ENCODE measurements at regions not wholly inside any gene's neighbourhood (a gene's known extent, or its start where the extent isn't known, plus 50 kb on each side); places are given as distances from the start of the nearest gene placed in this dataset.
A peak's percentile ranks its signal among the peaks of the same experiment; 100 is the strongest.

DNA sequence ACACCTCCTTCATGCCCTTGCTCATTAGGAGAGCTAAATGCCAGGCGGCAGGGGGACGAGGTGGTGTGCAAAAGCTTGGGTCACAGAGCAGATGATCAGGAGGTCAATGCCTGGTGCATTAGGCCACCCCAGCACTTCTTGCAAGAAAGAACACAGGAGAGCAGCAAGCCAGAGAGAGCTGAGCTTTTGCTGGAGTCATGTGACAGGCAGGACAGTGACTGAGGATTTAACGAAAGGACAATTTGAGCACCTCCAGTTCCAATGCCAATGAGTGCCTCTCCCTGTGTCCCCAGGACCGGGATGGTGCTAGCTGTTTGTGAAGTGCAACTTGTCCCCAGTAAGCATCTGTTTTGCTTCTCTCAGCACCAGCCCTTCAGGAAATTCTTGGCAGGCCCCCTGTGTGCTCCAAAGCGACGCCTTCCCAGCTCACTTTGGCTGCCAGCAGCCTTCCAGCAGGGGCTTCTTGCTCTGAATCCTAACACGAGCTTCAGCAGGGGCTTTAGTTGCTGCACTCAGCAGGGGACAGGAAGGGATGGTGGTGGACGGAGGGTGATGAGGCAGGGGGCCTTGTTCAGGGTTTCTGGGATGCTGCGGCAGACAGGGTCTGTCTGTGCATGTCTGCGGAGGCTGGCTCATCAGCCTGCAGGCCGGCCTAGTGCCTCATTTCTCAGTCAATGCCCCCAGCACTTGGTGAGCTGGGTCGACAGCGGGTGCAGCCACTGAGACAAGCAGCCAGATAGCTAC, 368.1 kb downstream of the RPS24 start:
- DNase-seq: no peak

DNA sequence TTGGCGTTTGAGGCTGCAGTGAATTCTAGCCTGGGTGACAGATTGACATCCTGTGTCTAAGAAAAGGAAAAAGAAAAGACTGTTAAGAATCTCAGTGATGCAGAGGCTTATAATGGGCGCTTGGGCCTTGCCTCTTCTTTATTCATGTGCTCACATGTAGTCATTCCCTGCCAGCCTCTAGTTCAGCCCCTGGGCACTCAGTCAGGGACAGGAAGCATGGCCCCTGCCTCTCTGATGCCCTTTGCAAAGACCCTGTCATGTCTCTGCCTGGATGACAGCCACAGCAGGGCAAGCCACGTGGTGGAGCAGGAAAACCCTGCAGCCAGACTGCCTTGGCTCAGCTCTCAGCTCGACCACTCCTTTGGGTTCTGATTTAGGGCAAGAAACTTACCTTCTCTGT, 368.9 kb downstream of the RPS24 start:
- DNase-seq: no peak

DNA sequence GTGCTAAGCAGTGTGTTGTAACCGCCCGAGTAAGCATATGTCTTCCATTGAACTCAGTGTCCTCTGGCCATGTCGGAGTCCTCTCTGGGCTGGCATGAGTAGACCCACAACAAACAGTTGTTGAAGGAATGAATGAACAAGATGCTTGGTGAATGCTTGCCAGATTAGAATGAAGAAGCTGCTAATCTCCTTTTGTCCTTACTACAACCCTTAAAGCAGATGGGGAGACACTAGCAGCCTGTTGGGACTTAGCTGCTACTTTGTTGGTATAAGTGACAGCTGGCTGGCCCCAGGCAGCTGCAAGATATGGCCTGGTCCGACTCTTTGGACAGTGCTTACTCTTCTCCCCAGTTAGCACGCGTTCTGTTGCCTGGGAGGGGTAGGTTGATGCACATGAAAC, 370.1 kb downstream of the RPS24 start:
- no peak for DNase-seq

DNA sequence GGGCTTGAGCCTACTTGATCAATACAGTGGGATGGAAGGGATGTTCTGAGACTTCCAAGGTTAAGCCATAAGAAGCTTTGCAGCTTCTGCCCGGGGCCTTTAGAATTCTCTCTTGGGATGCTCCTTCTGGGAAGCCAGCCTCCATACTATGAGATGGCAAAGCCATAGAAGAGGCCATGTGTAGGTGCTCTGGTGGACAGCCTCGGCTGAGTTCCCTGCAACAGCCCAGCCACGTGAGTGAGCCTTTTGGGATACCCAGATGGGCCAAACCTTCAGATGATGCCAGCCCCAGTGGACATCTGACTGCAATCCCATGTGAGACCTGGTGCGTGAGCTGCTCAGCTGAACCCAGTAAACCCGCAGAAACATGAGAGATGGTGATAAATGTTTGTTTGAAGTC, 370.6 kb downstream of the RPS24 start:
- no peak for DNase-seq

DNA sequence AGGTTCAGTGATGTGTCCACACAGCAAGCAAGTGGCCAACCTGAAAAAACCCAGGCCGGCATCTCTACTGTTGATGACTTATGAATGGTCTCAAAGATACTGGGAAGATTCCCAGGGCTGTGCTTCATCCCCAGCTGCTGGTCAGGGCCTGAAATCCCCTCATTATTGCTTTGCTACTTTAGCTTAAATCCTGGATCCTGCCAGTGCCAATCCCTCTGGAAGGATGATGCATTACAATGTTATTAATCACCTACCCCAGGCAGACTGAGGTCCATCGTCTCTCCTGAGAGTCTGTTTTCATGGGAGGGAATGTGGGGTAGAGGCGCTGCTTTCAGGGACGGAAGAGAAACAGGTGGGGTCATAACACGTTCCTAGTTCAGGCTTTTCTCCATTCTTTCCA, 371.6 kb downstream of the RPS24 start:
- no peak for DNase-seq

DNA sequence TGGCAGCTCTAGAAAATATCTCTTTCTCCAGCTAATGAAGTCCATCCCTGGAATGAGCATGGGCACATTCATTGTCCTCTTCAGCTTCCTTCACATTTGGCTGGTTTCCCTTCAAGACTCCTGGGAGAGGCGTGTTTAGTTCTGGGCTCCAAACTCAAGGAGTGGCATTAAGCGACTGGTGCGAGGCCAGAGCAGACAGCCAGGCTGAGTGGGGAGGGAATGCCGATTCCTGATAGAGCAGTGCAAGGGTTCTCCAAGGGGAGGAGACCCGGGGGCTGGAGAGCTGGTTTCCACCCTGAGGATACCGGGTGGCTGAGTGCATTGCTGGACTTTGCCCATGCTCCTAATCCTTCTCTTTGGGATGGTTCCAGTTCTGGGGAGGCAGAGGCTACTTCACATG, 372.1 kb downstream of the RPS24 start:
- DNase-seq: no peak

DNA sequence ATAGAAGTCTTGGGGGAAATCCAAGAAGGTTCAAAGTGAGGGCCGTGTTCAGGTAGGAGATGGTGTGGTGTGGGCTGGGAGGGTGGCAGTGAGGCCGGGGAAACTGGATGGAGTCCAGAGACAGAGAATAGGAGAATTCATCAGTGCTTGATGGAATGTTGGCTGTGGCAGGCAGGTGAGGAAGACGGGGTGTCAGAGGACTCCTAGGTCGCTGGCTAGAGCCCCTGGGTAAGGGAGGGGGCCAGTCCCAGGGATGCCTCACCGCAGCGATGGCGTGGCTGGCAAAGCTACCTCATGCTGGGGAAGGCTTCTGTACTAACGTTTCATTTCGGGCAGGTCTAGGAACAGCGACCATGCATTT, 373.0 kb downstream of the RPS24 start:
- DNase-seq: no peak

DNA sequence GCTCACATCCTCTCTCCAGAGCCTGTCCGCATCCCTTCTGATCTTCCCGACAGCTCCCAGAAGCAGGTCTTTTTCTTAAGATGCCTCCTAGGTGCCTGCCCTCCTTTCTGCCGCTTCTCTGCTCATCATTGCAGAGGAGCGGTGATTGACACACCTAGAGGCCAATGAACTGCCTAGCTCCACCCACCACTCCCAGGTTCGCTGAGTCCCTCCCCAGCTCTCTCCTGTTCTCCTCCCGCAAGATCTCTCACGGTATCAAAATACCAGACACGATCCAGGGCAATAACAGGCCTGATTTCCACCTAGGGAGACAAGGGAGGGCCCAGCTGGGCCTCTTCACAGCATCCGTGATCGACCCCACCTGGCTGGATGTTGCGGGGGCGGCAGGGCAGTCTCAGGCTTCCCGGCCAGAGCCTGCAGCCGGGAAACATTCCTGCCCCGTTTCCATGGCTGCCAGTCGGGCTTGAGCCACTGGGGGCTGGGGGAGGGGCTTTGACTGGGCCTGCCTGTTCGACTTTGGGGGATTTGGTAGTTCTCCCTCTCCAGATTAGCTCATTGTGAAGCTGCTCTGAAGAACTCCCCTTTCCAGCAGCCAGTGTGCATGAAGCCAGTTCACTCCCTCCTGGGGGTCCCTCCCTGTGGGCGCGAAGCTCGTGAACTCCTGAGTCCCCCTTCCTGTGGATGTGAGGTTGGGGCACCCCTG, 373.5 kb downstream of the RPS24 start:
- DNase-seq: peak; percentile 60

DNA sequence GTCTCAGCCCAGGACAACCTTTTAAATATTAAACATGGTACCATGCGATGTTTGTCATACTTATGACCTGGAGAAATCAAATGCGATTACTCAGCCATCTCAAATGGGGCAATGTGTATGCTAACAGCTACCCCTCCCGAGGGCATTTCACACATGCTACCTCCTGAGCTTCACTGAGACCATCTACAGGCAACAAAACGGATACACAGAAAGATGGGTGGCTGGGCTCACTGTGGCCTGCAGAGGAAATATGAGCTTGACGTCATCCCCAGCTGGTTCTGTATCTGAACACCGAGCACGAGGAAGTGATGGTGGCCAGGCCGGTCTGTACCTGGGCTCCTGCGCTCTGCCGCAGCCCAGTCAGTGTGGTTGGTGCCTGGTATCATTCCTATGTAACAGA, 374.3 kb downstream of the RPS24 start:
- DNase-seq: no peak

DNA sequence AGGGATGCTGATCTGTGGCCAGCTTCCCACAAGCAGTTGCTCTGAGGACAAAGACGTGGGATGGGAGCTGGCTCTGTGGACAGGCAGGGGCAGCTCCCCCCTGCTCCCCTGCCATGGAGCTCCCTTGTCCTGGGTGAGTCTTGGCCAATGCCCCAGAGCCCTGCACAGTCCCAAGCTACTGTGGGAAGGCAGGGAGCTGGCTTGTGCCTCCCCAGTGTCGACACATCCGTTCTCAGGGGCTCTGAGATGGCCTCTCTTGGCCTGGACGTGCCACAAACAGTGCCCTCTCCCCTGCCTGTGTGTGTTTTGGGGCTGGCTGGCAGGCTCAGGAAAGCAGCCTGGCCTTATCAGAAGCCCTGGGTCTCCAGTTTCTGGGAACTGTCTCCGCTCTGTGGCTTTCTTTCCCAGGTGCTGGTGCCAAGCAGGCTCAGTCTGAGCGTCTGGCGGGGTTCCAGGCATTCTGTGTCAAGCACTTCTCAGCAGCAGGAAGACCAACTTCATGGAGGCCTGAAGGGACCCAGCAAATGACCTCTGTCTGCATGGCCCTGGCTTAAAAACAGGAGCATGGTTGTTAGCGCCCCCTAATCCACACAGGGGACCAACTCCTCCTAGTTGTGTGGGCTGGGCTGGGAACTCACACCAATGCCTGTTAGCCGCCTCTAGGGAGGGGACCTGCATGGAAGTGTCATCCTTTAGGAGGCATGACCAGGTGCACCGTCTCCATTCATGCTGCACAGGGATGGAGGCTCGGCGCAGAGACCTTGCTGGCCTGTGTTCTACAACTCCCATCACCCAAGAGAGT, 375.2 kb downstream of the RPS24 start:
- DNase-seq: no peak

DNA sequence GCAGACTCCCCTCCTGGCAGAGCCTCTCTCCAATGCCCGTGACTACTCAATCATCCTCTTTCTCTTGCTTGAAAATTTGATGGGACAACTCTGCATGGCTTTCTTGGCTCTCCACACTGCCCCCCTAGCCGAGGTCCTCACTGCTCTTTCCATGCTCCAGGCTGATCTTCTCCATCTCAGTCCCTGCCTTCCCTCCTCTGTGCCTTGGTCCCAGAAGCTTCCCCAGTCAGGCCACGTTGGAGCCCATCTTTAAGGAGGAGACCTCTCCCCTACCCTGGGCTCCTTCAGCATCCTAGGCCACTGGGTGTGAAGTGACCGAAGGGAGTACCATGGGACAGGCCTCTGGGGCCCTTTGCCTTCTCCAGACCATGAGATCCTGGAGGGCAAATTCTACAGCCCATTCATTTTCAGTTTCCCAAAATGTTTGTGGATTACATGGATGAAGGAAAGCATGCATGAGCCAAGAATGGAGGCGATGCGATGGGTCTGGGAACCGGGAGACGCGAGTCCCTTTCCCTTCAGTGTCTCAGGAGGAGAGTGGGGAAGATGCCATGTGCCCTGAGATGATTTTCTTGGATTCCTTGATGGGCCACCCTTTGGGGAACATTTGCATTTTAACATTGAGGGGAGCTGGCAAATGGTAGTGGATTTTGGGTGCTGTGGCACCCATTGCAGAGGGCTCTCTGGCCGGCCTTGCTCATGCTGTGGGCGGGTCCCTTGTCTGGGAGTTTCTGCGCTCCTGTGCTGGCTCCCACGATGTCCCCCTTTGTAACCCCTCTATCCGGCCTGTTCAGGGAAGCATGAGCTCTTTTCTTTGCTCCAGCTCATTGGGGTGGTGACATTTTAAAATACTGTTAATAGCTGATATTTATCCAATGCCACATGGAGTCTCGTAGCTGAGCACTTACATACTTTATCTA, 376.6 kb downstream of the RPS24 start:
- DNase-seq: no peak

DNA sequence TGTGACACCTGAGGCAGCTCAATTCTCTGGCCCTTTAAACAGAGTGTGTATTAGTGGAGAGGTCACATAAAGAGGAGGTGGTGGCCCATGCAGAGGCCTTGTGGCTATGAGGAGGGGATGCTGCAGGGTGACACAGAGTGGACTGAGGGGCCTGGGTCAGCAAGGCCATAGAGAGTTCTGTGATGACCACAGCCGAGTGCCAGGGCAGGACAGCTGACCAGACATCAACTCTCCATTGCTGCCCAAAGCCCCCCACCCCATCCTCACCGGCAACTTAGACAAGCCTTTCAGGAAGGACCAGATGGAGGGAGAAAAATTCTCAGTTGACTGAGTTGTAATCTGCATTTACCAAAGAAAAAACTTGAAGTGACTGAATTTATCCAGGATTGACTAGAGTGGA, 378.1 kb downstream of the RPS24 start:
- DNase-seq: no peak

DNA sequence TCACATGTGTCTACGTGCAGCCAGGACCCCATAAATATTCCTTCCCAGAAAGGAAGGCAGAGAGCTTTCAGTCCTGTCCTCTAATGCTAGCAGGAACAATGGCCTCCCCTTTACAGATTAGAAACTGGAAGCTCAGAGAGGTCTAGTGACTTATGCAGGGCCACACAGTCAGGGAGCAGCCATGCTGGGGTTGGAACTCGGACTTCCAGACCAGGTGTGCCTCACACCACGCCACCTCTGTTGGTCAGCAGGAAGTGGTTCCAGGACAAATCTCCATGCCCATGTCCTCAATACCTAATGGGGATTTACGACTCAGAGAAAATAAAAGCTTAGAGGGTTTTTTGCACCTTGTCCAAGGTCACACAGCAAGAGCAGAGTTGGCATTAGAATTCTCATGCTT, 378.9 kb downstream of the RPS24 start:
- DNase-seq: no peak

DNA sequence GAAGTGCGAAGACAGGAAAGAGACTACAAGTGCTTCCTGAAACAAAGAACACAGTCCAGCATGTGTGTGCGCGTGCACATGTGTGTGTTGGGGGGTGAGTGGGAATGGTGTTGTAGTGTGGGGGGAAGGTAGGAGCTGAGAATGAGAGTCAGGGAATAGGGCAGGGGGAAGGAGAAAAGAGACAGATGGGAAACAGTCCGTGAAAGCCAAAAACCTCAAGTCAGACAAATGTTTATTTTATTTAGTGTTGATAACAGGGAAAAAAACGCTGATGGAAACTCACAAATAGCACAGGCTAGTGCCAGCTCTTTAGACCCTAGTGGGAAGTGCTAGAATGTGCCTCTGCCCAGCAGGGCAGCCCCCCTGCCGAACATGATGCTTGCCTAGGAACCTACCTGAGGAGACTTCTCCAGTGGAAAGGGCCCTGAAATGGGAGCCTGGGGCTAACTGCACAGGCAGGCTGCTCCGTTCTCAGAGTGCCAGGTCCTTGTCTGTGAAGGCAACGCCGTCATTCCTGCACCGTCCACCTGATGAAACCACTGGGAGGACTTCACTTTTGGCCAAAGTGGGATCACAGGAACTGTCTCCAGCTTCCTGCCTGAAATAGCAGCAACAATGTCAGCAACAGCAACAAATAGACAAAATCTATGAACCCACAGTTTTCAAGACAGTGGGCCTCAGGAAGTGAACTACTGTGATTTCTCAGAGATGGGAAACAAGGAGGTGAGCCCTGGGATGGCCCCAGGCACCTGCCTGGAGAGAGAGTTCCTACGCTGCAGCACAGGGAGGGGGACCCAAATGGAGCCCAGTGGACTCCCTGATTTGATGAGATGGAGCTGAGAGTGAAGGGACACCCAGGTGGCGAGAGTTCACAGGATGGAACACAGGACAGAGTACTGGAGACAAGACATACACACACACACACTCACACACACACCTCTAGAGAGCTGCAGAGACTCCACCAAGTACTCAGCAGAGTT, 379.7 kb downstream of the RPS24 start:
- no peak for DNase-seq

DNA sequence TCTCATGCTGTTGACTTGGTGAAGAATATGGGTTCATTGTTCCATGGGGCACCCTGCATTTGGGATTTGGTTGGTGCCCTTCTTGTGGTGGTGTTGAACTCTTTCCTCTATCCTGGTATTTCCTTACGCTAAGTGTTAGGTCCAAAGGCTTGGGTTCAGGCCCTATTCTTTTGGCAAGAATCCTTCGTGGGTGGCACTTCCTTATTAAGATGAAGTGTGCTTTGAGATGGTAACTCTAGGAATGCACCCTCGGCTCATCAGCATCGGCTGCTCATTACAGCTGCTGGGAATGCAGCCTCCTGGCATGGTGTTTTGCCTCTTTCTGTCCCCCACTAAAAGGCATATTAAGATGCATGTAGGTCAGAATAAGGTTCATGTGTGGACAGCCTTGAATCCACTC, 380.7 kb downstream of the RPS24 start:
- no peak for DNase-seq

DNA sequence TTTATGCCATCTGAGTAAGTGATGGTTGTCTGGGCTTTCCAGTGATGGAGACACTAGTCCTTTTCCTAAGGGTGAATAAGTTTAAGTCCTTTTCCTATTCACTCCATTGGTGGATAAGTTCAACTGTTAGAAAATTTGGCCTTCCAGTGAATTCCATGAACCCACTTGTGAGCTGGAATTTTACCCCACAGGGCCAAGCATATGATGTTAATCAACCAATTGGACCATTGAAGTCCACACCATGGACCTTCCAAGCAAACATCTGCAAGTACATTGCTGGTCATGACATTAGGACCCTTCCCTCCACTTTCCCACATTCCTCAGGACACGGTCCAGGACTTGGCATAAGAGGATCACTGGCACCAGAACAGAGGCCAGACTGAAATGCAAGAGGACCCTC, 381.4 kb downstream of the RPS24 start:
- DNase-seq: no peak

DNA sequence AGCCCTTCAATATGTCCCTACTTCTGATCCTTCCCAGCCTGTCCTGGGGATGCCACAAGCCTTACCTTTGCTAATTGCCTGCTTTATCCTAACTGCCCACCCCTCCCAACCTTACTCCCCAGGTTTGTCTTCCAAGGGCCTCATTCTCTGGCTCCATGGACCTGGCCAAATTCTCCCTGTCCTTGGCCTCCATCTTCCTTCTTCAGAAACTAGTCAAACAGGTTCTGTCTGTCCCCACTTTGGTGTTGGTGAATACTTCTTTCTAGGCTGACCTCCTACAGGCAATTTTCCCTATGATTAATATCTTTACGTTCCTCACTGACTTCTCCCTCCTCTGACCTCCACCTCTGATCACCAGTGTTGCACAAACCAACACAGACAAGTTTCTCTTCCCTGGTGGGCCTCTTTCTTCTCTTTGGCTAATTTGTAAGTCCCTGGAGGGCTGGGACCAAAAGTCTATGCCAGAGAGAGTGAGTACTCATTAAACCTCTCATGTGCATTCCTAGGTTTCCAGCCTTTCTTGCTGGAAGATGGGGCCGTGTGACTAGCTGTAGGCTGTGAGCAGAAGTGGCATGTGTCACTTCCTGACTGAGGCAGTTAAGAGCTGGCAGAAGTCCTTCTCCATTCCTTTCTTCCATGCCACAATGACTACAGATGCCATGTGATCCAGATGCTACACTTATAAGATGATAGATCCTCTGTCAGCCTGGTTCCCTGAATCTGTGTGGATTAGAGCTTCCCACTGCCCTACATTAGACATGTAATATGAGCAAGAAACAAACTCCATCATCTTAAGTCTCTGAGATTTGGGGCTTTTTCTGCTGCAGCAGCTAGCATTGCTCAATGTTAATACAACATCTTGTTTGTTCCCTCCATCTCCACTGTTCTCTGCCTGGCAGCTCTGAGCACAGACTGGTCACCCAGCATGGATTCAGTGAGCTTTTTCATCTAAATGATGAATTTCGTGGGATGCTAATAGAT, 382.7 kb downstream of the RPS24 start:
- no peak for DNase-seq

DNA sequence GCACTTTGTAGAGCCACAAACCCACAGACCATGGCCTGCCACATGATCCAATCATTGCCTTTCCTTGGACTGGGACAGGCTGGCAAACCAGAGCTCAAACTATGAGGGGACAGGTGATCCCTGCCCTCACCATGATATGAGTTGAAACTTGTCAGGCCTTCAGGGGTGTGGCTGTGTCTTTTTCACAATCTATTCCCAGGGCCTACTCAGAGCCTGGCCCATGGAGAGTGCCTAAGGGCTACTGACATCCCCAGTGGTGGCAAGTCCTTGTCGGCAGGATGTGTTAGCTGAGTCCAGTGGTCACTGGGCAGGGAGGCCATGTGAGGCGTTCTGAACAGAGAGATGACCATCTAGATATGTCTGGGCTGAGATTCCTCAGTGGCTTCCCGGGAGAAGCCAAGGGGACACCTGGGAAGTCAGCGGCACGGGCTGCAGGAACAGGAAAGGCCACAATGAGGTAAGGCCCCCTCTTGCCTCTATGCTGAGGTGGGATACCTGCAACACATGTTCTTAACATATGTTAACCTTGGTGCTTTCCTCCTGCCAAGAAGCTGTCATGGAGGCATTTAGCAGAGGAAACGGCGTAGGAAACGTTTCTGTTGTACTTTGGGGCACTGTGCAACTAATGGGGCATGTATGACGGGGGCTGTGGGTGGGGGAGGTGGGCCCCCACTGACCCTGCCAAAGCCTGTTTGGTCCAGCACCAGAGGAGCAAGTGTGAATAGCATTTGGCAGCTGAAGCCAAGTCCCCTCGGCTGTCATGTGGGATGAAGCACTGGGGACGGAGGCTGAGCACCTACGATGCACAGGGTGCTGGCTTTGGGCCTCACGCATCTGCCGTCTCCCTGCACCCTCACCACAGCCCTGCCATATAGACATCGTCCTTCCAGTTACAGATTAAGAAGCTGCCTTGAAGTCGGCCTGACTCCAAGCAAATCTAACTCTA, 384.0 kb downstream of the RPS24 start:
- no peak for DNase-seq
